ENCODE measurements at regions not wholly inside any gene's neighbourhood (a gene's known extent, or its start where the extent isn't known, plus 50 kb on each side); places are given as distances from the start of the nearest gene placed in this dataset.

GRCh38 chr17:71828182-71828596, 292.6 kb upstream of the SOX9 start:
- no peak for TF ChIP-seq CTCF (IDR thresholded peaks at IDR 0.05; ENCODE audit: control insufficient read depth, extremely low read depth, insufficient read depth)
- H3K4me3 ChIP-seq (ENCODE audit: low read depth, low read length): no peak overlapping the region
- no peak for DNase-seq (ENCODE audit: low read depth)

GRCh38 chr17:71830866-71831265, 290.0 kb upstream of the SOX9 start:
- 0 out of 2 replicates have a peak, but pooled peaks have one; percentile 10 for TF ChIP-seq CTCF (IDR thresholded peaks at IDR 0.05; ENCODE audit: control insufficient read depth, extremely low read depth, insufficient read depth)
- H3K4me3 ChIP-seq (ENCODE audit: low read depth, low read length): no peak overlapping the region
- no peak for DNase-seq (ENCODE audit: low read depth)

GRCh38 chr17:71842986-71843385, 277.8 kb upstream of the SOX9 start:
- no peak for DNase-seq (ENCODE audit: low read depth)
- no peak for TF ChIP-seq CTCF (IDR thresholded peaks at IDR 0.05; ENCODE audit: control insufficient read depth, extremely low read depth, insufficient read depth)

GRCh38 chr17:71845337-71845736, 275.5 kb upstream of the SOX9 start:
- no peak for DNase-seq (ENCODE audit: low read depth)
- no peak overlapping the region for H3K4me3 ChIP-seq (ENCODE audit: low read depth, low read length)
- no peak for TF ChIP-seq CTCF (IDR thresholded peaks at IDR 0.05; ENCODE audit: control insufficient read depth, extremely low read depth, insufficient read depth)

More at GRCh38 chr17:71842986-71843385, 277.8 kb upstream of the SOX9 start:
- no peak overlapping the region for H3K4me3 ChIP-seq (ENCODE audit: low read depth, low read length)

- no peak for DNase-seq (ENCODE audit: low read depth)
- no peak for TF ChIP-seq CTCF (IDR thresholded peaks at IDR 0.05; ENCODE audit: control insufficient read depth, extremely low read depth, insufficient read depth)
- no peak overlapping the region for H3K4me3 ChIP-seq (ENCODE audit: low read depth, low read length)
These were observed 274.2 kb upstream of the SOX9 start for GRCh38 chr17:71846561-71847110.

- no peak for TF ChIP-seq CTCF (IDR thresholded peaks at IDR 0.05; ENCODE audit: control insufficient read depth, extremely low read depth, insufficient read depth)
- DNase-seq (ENCODE audit: low read depth): no peak
- no peak overlapping the region for H3K4me3 ChIP-seq (ENCODE audit: low read depth, low read length)
These were observed 270.7 kb upstream of the SOX9 start for GRCh38 chr17:71849783-71850768.

All from LNCaP clone FGC (cell line).